ENCODE measurements at regions not wholly inside any gene's neighbourhood (a gene's known extent, or its start where the extent isn't known, plus 50 kb on each side); places are given as distances from the start of the nearest gene placed in this dataset.

DNA sequence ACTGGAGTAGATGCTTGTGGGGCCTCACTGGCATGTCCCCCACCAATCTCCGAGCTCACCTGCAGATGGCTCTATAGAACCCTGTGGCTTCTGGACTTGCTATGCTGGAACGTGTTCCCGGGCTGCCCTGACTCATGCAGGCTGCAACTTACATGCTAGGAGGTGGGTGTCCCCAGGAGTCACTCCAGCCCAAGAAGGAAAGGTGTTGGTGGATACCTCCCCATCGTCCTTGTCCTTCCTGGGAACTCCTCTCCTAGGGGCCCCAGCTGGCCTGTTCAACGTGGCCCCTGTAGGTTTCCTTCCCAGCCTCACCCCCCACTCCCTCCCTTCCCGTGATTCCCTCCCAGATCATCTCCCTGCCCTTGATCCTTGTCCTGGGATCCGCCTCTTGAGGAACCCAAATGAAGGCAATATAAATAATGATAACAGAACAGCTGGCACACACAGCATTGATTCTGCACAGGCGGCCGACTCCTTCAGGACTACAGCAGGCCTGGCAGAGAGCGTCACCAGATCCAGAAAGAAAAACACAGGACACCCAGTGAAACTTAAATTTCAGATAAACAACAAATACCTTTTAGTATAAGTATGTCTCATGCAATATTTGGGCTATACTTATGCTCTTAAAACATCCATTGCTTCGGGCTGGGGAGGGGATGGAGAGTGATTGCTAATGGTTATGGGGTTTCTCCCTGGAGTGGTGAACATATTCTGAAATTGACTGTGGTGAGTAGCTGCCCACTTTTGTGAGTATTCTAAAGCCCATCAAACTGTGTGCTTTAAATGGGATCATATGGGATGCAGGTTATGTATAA lies 221.1 kb upstream of the GSE1 start:
- DNase-seq, result no peak

DNA sequence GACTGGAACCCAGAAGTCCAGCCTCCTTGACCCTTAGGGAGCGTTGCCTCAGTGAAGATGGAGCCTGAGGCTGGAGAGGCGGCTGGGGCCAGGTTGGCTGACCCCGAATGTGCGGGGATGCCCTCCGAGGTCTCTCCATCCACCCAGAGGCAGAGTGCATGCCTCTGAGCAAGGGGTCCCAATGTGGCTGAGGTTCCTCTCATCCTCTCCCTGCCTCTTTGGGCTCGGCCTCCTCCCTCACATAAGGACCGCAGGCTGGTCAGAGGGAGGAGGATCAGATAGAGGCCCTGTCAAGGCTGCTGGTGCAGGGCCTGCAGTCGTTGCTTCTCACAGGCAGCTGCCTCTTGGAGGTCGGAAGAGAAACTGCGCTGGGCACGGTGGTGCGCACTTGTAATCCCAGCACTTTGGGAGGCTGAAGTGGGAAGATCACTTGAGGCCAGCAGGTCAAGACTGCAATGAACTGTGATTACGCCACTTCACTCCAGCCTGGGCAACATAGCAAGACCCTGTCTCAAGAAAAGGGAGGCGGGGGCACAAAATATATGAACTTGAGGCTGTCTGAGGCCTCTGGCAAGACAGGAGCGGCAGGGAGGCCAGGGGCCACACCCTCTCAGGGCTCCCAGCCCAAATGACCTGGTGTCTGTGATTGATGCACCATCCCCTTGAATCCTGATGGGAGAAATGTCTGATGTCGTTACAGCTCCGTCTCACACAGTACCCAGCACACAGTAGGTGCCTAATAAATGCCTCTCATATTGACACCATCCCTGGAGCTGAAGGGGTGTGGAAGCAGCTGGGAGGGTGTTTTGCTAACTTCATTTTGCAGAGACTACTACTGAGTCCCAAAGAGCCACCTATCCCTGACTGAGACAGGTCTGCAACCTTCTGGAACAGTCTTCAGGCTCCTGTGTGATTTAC lies 220.1 kb upstream of the GSE1 start:
- CTCF ChIA-PET, result interaction anchor here (0.5 kb wide), 1 partner anchor 220 kb away, joined by 4 read pairs; the partner anchor contains the start of gene GSE1
- H3K4me1 ChIP-seq (replicated peaks; ENCODE audit: insufficient read depth), result peaks cover 36% of the 10 kb centered on the region

More for the DNA sequence above, 221.1 kb upstream of the GSE1 start:
- H3K27me3 ChIP-seq (ENCODE audit: insufficient read depth, low read depth), result no peaks in the 10 kb centered on the region
- H3K4me1 ChIP-seq (replicated peaks; ENCODE audit: insufficient read depth), result peaks cover 26% of the 10 kb centered on the region
- 0 out of 2 replicates have a peak, but pooled peaks cover 4% of the 10 kb centered on the region for H4K20me1 ChIP-seq (ENCODE audit: insufficient read depth)
- no peak overlapping the region for H3K27ac ChIP-seq
- no TSS peak for BruUV-seq (replicated peaks)
- no peaks in the 10 kb centered on the region for H3K36me3 ChIP-seq (ENCODE audit: low read depth)
- H3K79me2 ChIP-seq (ENCODE audit: low read depth), result no peaks in the 10 kb centered on the region
- H3F3A ChIP-seq (ENCODE audit: insufficient read depth, low read depth), result peaks cover 26% of the 10 kb centered on the region; the same call in 1 of the 2 replicates
- H2AFZ ChIP-seq, result no peak overlapping the region
- intact Hi-C loops (cut with micrococcal nuclease; ENCODE audit: unreplicated experiment), result loop anchor here (10.0 kb wide), 2 partner anchors 87 to 277 kb away; partner anchors contain the start of gene CIBAR2
- no peaks in the 10 kb centered on the region for H3K9me3 ChIP-seq (ENCODE audit: insufficient read depth, low read depth)
- ChIA-PET CTCF (interaction anchor here (0.5 kb wide), 1 partner anchor 221 kb away, joined by 4 read pairs; the partner anchor contains the start of gene GSE1), POLR2A (ENCODE audit: unreplicated experiment) (no interaction called here)
- H3K4me2 ChIP-seq, result no peak overlapping the region
- H3K9me2 ChIP-seq (ENCODE audit: insufficient read depth), result no peaks in the 10 kb centered on the region
- H3K4me3 ChIP-seq, result no peak overlapping the region
- TF ChIP-seq CTCF (conservative IDR thresholded peaks at IDR 0.05) (no peak), EZH2 (IDR thresholded peaks at IDR 0.05; ENCODE audit: low read depth) (no peak)

More for the DNA sequence above, 220.1 kb upstream of the GSE1 start:
- POLR2A ChIA-PET (ENCODE audit: unreplicated experiment), result no interaction called here
- H3K27me3 ChIP-seq (ENCODE audit: insufficient read depth, low read depth), result no peaks in the 10 kb centered on the region
- DNase-seq, result no peak
- peaks cover 26% of the 10 kb centered on the region; the same call in 1 of the 2 replicates for H3F3A ChIP-seq (ENCODE audit: insufficient read depth, low read depth)
- intact Hi-C loops (cut with micrococcal nuclease; ENCODE audit: unreplicated experiment), result loop anchor here (10.0 kb wide), 2 partner anchors 88 to 278 kb away; partner anchors contain the start of gene CIBAR2
- no peak overlapping the region for H3K4me2 ChIP-seq
- no peaks in the 10 kb centered on the region for H3K36me3 ChIP-seq (ENCODE audit: low read depth)
- 0 out of 2 replicates have a peak, but pooled peaks cover 4% of the 10 kb centered on the region for H4K20me1 ChIP-seq (ENCODE audit: insufficient read depth)
- no TSS peak for BruUV-seq (replicated peaks)
- no peak overlapping the region for H3K4me3 ChIP-seq
- TF ChIP-seq EZH2 (IDR thresholded peaks at IDR 0.05; ENCODE audit: low read depth) (no peak), CTCF (conservative IDR thresholded peaks at IDR 0.05) (no peak)
- H3K79me2 ChIP-seq (ENCODE audit: low read depth), result no peaks in the 10 kb centered on the region
- H3K9me2 ChIP-seq (ENCODE audit: insufficient read depth), result no peaks in the 10 kb centered on the region
- H2AFZ ChIP-seq, result no peak overlapping the region
- H3K27ac ChIP-seq, result no peak overlapping the region
- no peaks in the 10 kb centered on the region for H3K9me3 ChIP-seq (ENCODE audit: insufficient read depth, low read depth)

Data from PC-9 (cell line).